GM13976 (cell line): ENCODE measurements at regions not wholly inside any gene's neighbourhood (a gene's known extent, or its start where the extent isn't known, plus 50 kb on each side); places are given as distances from the start of the nearest gene placed in this dataset.

Experiments used
- DNase-seq: peaks from one replicate; pipeline ENCODE4 v3.0.0; 2012; ENCODE audit warnings: low spot score
- CTCF ChIP-seq: IDR thresholded peaks from 2 replicates; pipeline ENCODE4 v1.5.1; 2012; ENCODE audit warnings: borderline replicate concordance, mild to moderate bottlenecking; ENCODE audit not compliant: insufficient read depth; ENCODE audit errors: extremely low read depth, missing control alignments, control extremely low read depth
- in situ Hi-C: fragments of 300-500 bp; cut with MboI; formaldehyde crosslinking; loops from one replicate; pipeline ENCODE4 v1.12.0; 2022; ENCODE audit warnings: low sequenced_read_pairs, mixed read lengths, inconsistent platforms; ENCODE audit not compliant: unreplicated experiment

- in situ Hi-C loops = no loop called here
- no peak for DNase-seq
- no peak for TF ChIP-seq CTCF
These were observed 127.3 kb downstream of the FAM204A start for GRCh38 chr10:118214776-118215175.

DNA sequence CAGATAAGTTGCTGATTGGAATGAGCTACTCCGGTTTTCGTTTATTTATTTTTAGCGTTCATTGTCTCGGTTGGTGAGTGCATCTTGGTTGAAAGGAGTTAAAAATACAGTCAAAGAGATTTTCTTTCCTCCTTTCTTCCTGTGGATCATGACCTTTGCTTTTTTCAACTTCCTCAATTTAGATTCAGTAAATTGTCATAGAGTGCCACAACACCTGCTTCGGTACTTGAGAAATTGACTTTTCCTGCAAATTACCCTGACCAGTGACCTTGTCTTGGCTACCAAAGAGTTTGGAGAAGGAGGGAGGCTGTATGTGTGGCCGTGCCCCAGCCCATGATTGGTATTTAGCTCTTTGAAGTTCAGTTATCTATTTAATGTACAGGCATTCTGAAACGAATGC lies 128.7 kb downstream of the FAM204A start:
- in situ Hi-C loops = no loop called here
- no peak for DNase-seq
- no peak for TF ChIP-seq CTCF

GRCh38 chr10:118210276-118210675 lies 131.8 kb downstream of the FAM204A start:
- no peak for DNase-seq
- TF ChIP-seq CTCF = no peak
- in situ Hi-C loops = no loop called here

GRCh38 chr10:118209215-118209614 lies 132.9 kb downstream of the FAM204A start:
- TF ChIP-seq CTCF = no peak
- no peak for DNase-seq
- in situ Hi-C loops = no loop called here

DNA sequence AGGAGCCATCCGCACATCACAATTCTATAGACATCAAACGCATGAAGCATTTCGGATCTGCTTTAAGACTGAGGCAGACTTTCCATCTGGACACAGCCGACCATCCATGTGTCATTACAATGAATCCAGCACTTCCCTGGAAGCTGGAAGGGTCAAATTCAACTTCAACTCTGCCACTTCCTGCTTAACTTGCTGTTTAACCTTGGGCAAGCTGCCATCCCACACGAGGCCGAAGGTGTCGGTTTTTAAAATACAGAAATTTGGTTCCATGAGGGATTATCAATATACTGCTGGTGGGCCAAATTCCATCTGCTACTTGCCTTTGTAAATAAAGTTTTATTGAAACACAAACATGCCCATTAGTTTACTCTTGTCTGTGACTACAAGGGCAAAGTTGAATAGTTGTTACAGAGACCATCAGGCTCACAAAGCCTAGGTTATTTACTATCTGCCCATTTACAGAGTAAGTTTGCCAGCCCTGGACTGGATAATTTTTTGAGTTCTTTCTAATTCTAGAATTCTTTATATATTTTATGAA lies 134.6 kb downstream of the FAM204A start:
- no peak for DNase-seq
- in situ Hi-C loops = no loop called here
- TF ChIP-seq CTCF = no peak

GRCh38 chr10:118204292-118204943 lies 137.7 kb downstream of the FAM204A start:
- TF ChIP-seq CTCF = no peak
- in situ Hi-C loops = no loop called here
- DNase-seq = no peak
